ENCODE measurements at regions not wholly inside any gene's neighbourhood (a gene's known extent, or its start where the extent isn't known, plus 50 kb on each side); places are given as distances from the start of the nearest gene placed in this dataset.
A peak's percentile ranks its signal among the peaks of the same experiment; 100 is the strongest.

DNA sequence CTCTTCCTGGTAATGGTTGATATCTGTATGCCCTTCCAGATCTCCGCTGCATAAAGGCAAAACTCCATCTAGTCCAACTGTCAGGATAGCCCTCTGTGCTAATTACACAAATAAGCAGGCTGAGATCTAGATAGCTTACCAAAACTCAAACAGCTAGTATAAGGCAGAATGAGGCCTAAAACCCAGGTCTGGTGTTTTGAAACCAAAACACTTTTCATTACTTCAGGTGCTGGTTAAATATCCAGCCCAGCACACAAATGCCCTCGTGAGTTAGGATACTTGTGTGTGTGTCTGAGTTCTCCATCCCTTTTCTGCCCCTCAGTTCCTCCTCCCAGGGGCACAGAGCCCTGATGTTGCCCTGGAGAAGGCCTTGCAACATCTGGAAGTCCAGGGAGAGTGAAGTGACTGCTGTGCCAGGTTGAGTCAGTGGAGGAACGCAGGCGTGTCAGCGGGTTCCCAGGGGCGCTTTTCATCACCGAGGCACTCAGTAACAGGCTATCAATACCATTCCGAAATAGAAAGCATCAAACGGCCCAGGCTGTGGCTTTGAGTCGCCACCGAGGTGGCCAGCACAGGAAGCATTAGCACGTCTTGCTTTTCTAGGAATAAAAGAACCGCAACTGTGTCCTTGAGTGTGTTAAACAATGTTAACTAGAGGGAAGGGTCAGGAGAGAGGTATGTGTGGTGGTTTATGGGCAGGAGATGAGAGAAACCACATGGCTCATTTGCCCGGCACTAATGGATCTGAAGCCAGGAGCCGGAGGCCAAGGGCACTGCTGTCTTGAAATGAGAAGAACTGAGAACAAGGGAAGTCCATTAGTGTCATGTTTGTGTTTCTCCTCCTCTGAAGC, 90.7 kb upstream of the WLS start:
- no peak for TF ChIP-seq PPARA (CRISPR knock-in tag; IDR thresholded peaks at IDR 0.05; ENCODE audit: borderline replicate concordance)
- no peak for TF ChIP-seq CSDC2 (CRISPR knock-in tag; IDR thresholded peaks at IDR 0.05)
- no peak for TF ChIP-seq TCF4 (CRISPR knock-in tag; IDR thresholded peaks at IDR 0.05; ENCODE audit: borderline replicate concordance)
- TF ChIP-seq ARNTL (CRISPR knock-in tag; IDR thresholded peaks at IDR 0.05; ENCODE audit: borderline replicate concordance, low read depth), result no peak
- TF ChIP-seq, protein P1, sequence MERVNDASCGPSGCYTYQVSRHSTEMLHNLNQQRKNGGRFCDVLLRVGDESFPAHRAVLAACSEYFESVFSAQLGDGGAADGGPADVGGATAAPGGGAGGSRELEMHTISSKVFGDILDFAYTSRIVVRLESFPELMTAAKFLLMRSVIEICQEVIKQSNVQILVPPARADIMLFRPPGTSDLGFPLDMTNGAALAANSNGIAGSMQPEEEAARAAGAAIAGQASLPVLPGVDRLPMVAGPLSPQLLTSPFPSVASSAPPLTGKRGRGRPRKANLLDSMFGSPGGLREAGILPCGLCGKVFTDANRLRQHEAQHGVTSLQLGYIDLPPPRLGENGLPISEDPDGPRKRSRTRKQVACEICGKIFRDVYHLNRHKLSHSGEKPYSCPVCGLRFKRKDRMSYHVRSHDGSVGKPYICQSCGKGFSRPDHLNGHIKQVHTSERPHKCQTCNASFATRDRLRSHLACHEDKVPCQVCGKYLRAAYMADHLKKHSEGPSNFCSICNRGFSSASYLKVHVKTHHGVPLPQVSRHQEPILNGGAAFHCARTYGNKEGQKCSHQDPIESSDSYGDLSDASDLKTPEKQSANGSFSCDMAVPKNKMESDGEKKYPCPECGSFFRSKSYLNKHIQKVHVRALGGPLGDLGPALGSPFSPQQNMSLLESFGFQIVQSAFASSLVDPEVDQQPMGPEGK (CRISPR knock-in tag; IDR thresholded peaks at IDR 0.05; ENCODE audit: borderline replicate concordance), result peak; percentile 35; the same call in 1 of the 2 replicates
- TF ChIP-seq ZFP3 (CRISPR knock-in tag; IDR thresholded peaks at IDR 0.05), result no peak
- no peak for TF ChIP-seq ZFP30 (CRISPR knock-in tag; IDR thresholded peaks at IDR 0.05)
